ENCODE measurements at regions not wholly inside any gene's neighbourhood (a gene's known extent, or its start where the extent isn't known, plus 50 kb on each side); places are given as distances from the start of the nearest gene placed in this dataset.
"Not testable (repeated sequence)": the region's sequence is repeated elsewhere in the genome, so short reads cannot be mapped to it uniquely, and the experiment has no call there.

GRCh38 chr11:70885281-70886231, 366.8 kb downstream of the SHANK2 start:
- DNase-seq, result no peak

DNA sequence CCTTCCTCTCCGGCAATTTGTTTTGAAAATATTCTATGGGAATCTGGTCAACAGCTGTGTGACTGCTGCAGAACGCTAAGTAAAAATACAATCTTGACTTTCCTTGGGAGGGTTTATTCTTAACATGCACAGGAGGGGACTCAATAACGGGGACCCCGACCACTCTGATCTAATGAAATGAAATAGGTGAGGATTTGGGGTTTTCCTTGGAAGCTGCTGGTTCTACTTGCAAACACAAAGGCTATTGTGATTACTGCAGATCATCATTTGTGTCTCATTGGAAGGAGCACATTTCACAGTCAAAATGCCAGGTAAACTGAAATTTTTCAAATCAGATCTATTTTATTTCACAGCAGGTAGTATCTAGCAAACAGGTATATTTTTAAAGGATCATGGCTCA, 366.1 kb downstream of the SHANK2 start:
- DNase-seq, result no peak

DNA sequence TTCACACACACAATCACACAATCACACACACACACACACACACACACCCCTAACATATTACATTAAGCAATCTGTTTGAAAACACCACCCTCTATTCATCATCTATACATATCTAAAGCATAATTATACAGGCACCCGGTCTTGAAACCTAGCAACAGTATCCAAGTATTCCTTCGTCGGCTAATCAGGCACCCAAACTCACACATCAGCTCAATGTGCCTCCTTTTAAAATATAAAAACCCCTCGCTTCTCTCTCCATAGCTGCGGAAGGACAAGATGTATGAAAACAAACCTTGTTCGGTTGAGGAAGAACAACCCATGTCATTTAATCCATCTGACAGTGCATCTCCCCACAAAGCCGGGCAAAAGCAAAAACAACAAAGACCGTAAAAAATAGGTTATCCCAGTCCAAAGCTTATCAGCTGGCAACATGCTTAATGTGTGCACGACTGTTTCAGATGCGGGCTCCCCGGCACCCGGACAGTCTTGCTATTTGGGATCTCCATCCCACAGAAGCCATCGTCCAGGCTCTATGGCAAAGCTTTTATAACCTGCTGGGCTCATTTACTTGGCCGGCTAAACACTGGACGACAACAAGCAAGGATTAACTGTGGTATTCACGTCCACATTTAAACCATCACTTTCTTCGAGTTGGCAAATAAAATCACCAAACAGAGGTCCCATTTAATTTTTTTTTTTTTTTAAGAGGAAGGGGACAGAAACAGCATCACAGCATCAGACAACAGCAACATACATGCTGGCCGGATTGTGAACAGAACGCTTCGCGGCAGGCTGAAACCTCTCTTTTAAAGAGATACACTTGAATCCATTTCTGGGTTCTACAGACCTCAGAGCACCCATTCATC, 365.5 kb downstream of the SHANK2 start:
- no peak for DNase-seq

GRCh38 chr11:70887542-70887827, 364.9 kb downstream of the SHANK2 start:
- DNase-seq, result no peak

GRCh38 chr11:70888061-70888460, 364.3 kb downstream of the SHANK2 start:
- no peak for DNase-seq

DNA sequence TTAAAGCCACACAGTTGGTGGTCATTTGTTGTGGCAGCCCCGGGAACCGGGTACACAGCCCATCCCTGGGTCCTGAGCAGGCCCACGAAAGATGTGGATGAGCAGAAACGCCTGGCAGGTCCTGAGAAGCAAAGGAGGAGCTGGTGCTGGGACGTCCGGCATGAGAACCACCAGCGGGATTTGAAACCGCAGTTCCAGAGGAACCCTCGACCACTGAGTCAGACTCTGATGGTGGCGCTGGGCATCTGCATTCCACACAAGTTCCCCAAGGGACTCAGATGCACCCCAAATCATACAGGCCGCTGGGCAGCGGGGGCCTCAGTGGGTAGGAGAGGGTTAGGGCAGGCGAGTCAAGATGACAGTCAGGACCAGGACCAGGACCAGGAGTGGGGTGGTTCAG, 363.0 kb downstream of the SHANK2 start:
- no peak for DNase-seq

GRCh38 chr11:70891844-70892380, 360.5 kb downstream of the SHANK2 start:
- DNase-seq, result no peak

GRCh38 chr11:70892889-70893288, 359.5 kb downstream of the SHANK2 start:
- no peak for DNase-seq

DNA sequence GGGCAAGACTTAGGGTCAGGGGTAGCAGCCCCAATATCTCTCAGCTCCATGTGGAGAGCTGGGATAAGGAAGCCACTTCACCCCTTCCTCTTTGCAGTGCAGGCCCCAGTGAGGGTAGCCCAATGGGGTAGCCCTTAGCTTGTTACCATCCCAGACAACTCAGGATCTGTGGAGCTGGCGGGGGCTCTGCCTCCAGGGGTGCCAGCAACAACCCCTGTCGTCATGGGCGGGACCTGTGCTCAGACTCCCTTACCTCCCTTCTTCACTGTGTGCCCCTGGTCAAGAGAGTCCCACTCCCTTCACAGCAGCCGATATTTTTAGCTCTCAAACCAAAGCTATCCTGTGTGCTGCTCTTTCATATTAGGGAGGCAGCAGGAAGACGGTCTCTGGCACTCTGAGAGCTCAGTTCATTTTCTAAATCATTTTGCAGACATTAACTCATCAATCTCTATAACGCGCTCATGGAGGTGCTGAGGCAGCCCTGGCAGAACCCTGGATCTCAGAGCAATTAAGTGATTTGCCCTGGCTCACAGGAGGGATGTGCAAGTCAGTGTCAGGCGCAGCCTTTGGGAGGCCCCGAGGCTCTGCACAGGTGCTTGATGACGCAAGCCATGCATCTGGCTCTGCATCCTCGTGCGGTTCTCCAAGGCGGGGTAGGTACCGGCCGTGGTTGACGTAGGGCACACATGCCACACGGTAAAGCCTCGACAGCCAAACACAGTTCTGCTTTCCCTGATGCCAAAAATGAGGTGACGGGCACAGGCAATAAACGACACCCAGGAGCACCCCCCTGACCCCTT, 357.6 kb downstream of the SHANK2 start:
- no peak for DNase-seq

DNA sequence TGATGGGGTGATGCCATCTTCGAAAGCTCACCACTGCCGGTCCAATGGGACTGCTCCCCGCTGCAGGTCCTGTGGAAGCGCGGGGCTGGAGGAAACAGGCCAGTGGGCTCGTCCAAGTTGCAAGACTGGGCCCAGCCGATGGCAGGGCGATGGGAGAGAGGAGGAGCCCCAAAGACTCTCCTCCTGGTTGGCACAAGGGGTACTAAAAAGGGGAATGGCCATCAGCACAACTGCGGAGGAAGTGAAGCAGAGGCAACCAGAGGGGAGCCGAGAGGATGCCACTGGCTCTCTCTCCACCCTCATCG, 357.1 kb downstream of the SHANK2 start:
- no peak for DNase-seq

DNA sequence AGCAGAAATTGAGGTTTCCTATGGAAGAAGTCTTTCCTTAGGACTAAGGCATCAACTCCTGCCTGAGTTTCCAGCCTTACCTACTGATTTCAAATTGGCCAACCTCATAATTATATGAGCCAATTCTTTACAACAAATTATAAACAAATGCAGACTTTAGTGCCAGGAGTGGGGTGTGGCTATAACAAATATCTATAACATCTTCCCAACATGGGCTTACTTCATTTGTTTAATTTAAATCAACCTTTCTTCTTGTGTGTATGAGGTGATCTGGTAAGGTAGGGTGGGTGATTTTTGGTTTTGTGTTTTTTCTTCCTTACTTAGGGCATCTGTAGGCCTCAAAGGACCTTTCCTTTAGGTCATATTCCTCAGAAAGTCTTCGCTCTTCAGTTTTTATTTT, 354.9 kb downstream of the SHANK2 start:
- no peak for DNase-seq

DNA sequence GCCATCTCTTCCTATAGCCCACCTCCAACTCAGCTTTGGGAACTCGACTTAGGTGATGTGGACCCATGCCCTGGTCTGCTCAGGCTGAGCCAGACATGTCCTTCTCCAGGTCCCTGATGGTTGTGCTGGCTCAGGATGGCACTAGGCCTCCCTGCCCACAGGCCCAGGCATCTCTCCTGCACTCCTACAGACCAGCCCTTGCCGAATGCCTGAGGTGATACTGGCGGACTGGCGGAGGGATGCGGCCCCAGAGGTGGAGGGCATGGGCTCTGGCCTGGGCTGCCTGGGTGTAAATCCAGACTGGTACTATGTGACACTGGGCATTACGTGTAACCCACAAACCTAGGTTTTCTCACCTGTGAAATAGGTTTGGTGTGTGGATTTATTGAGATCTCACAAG, 352.8 kb downstream of the SHANK2 start:
- no peak for DNase-seq

- no peak for DNase-seq
These were observed 351.8 kb downstream of the SHANK2 start for GRCh38 chr11:70900540-70900939.

- no peak for DNase-seq
These were observed 350.3 kb downstream of the SHANK2 start for GRCh38 chr11:70901951-70902521.

GRCh38 chr11:70903229-70903628, 349.1 kb downstream of the SHANK2 start:
- not testable (repeated sequence) for DNase-seq

DNA sequence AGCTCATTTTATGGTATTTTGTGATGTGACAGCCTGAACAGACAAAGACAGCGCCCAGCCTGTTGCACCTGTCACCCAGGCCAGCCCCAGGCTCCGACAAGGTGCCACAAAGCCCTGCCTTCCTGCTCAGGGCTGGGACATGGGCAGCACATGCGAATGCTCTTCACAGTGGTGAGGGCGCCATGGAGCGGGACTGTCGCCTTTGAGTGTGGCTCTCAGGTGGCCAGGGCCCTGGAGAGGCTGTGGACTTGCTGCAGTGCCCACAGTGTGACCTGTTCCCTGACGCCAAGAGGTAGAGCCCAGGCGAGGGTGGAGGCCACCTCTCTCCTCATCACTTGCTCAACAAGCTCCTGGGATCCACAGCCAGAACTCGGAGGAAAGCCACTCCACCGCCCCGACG, 346.3 kb downstream of the SHANK2 start:
- no peak for DNase-seq

DNA sequence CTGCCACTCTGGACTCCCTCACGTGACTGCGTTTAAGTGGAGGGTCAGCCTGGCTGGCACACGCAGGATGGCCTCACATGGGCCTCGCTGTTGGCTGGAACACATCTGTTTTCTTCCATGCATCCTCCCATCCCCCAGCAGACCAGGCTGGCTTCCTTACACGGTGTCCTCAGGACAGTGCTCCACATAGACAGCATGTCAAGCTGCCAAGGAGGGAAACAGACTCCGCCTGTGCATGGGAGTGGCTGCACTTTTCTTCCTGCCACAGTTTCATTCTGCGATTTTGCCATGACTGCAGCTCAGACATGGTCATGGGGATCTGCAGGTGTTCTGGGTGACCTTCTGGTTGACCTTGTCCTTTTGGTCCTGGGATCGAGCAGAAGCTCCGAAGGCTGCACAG, 344.2 kb downstream of the SHANK2 start:
- DNase-seq, result no peak

DNA sequence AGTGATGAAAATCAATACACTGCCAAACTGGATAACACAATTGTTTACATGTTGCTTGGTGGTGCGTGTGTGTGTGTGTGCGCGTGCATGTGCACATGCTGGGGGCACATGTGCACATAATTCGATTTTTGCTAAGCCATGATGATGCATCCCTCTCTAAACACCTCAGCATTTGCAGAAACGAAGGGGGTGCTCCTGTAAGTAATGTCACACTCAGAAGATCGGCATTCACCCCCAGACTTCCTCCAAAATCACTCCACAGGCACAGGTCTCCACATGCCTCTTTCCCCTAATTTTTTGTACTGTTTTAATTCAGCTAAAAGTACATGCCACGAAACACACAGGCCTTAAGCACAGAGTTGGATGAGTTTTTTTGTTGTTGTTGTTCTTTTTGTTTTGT, 341.5 kb downstream of the SHANK2 start:
- no peak for DNase-seq

GRCh38 chr11:70912226-70912840, 340.0 kb downstream of the SHANK2 start:
- DNase-seq, result no peak

DNA sequence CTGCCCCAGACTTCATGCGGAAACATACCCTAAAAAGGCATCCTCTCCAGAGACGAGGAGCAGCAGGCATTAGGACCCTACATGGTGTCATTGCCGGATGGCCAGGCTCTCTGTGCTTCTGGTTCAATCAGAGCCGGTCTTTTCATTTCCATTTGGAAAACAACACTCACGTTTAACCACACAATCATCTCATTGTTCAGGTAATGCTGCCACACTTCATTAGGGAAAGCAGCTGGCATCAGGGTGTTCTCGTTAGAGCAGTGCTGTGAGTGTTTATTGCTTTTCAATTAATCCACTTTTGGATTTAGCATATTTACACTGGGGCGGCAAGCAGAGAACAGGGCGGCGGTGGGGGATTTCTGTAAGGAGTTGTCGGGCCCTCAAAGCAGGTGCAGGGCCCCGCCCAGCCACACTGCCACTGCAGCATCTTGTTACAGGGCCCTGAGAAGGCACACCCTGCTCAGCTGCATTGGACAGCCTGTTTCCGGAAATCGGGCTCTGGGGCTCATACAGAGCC, 338.6 kb downstream of the SHANK2 start:
- no peak for DNase-seq

DNA sequence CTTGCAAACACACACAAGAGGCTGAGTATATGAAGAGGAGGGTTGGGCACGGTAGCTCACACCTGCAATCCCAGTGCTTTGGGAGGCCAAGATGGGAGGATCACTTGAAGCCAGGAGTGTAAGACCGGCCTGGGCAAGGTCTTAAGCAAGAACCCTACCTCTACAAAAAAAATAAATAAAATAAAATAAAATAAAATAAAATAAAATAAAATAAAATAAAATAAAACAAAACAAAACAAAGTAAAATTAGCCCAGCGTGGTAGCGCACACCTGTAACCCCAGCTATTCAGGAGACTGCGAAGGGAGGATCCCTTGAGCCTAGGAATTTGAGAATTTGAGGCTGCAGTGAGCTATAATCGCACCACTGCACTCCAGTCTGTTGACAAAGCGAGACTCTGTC, 337.9 kb downstream of the SHANK2 start:
- no peak for DNase-seq

Measured in bone marrow (tissue), 2 donors.